HG02763 (cell line): ENCODE measurements at regions not wholly inside any gene's neighbourhood (a gene's known extent, or its start where the extent isn't known, plus 50 kb on each side); places are given as distances from the start of the nearest gene placed in this dataset.
"Not testable (repeated sequence)": the region's sequence is repeated elsewhere in the genome, so short reads cannot be mapped to it uniquely, and the experiment has no call there.

ENCODE experiments used
- ATAC-seq: cut with Tn5 transposase; IDR thresholded peaks from one replicate; pipeline ENCODE4 v1.9.1; 2021; ENCODE audit warnings: mild to moderate bottlenecking, moderate library complexity; ENCODE audit not compliant: unreplicated experiment

DNA sequence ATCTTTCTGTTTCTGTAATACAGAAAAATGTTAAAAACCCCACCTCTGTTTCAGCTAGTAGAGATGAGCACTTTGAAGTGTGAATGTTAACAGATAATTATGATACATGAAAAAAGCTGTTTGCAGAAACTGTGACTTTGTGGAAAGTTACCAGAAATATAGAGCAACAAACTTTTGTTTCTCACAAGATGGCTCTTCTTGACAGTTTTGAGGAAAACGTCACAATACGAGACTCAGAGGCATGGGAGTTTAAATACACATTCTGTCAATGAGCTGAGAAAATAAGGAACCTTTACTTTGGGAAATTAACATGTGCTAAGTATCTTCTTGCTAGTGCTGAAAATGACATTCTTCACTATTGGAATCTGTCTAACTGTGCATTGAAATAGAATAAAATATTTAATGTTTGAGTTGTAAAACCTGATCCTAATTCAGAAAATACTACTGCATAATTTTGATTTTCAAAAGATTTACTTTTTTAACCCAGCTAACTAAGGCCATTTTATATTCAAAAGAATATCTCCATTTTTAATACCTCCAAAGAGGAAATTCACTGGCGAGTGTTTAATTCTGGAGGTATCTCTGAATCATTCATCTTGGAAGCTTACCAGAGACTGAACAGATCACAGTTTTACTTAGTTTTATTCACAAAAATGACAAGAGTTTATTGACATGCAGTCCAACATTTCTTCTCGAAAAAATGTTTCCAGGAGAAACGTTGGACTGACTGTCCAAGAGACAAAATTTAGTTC is 308.9 kb upstream of the LRFN5 start:
- ATAC-seq = no peak

DNA sequence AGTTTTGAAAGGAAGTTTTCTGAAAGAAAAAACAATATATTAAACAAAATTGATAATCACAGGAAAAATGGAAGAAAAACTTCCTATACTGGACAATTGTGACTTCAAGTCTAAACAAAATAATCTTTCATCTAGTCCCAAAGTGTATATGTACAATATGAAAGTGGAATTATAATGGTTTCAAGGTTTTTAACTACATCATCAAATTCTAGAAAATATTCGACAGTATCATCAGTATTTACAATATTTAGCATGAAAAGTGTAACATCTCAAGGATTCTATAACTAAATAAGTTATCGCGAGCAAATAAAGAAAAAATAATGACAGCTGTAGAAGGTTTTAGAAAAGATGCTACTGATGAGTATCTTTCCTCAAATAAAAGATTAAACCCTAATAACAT is 310.9 kb upstream of the LRFN5 start:
- ATAC-seq = no peak

DNA sequence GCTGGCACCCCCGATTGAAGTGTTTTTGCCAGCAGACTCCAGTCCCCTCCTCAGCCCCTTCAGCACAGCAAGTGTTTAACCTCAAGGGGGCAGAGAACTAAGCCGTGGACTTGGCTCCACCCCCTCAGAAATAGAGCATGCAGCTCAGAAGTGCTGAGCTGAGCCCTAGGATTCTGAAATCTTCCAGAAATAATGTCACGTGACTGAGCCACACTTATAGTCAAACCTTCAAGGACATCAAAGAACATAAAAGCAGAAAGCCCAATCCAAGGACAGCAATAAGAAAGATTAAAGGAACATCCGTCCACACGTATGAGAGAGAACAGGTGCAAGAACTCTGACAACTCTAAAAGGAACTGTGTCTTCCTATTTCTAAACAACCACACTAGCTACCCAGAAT is 317.7 kb upstream of the LRFN5 start:
- no peak for ATAC-seq

DNA sequence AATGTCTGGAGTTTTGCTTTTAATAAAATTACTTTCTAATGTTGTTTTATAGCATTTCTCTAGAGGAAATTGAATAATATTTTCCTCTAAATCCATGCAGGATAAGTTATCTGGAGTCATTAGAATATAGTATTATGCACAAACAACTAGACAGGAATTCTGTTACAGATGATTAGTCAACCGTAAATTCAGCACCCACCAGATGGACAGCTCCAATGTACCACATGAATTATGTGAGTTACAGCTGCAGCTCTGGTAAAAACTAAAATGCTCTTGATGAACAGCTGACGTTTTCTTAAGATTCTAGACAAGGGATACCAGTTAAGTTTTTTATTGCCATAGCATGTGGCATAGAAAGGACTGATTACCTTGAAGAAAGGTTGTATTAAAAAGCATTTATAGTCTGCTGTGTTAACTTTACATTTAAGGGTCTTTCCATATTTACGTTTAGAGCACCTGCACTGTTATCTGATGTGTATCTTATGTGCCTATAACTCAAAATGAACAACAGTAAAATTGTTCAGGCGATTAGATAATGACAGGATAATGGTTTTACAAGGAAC is 321.4 kb upstream of the LRFN5 start:
- ATAC-seq = no peak

DNA sequence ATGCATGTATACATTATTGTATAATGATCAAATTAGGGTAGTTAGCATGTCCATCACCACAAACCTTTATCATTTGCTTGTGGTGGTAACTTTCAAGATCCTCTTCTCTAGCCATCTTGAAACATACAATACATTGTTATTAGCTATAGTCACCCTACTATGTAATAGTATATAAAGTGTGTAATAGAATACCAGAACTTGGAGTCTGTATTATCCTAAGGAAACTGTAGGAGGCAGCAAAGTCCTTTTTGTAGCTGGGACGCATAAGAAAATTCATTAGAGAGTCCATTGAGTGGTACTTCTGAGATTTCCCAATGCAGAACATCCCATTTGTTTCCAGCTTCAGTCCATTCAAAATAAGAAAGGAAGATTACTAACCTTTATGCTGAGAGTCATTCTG is 325.9 kb upstream of the LRFN5 start:
- no peak for ATAC-seq

DNA sequence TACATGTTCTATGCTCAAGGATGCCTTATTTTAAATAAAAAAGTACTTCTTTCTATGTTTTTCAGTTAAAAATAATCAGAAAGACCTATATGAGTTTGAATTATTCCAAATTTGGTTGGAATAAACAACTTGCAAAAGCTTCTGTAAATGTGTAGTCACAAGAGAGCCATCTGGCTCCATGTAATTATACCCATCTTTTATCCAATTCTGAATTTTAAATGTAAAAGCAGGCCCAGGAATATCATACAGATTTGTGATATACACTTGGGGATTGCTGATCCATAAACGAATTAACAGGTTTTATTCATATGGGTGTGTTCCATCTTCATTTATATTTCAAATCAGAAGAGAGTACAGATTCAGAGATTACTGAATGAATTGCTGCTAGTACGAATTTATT is 329.2 kb upstream of the LRFN5 start:
- no peak for ATAC-seq

DNA sequence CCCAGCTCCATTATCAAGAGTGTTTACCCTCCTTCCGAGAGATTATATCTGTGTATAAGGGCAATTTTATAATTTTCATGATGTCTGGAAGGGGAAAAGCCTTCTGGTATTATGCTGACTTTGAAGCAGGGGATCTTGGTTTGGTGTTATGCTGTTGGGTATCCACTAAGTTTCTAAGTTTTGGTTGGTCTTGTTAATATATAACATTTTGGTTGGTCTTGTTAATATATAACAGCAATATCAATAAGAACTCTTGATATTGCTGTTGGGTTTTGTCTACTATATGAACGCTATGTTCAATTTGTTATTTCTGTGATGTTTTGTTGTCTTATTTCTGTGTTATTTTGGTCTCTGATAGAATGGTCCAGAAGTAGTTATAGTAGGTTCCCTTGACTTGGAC is 349.2 kb upstream of the LRFN5 start:
- ATAC-seq = no peak

DNA sequence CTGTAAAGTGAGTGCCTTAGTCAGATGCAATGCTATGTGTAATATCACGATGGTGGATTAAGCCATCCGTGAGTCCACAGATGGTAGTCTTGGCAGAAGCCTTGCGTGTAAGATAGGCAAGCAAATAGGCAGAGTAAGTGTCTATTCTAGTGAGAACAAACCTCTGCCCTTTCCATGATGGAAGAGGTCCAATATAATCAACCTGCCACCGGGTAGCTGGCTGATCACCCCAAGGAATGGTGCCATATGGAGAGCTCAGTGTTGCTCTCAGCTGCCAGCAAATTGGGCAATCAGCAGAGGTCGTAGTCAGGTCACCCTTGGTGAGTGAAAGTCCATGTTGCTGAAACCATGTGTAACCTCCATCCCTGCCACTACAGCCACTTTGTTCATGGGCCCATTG is 371.2 kb upstream of the LRFN5 start:
- no peak for ATAC-seq

DNA sequence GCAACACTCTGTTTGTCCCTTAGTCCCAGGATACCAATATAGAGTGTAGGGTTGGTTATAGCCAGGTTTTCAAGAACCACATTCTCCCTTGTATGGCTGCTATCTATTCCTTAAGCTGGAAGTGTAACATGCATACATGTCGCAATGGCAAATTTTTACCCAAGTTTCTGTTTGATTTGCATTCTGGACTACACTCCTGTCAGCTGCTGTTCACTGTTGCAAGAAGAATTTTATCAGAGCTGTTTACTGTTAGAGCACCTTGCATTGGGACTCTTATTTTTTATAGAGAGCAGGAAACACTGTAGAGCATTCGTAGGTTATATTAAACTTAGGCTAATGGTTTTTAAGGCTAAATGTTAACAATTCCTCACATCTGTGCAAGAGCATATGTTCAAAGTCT is 376.0 kb upstream of the LRFN5 start:
- no peak for ATAC-seq

DNA sequence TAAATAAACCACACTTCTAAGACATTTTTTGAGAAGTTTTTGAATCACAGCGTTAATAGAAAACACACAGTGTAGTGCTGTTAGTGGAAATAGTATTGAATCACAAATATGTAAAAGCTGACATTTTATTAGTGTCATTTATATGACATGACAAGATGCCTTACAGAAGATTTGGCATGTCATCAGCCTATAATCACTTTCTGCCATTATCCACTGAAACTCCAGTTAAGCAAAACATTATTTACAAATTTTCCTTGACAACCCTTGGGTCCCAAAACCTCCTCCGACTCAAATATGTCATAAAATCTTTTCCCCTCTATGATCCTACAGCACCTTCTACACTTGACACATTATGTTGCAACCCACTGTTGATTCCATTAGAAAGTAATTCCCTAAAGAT is 376.9 kb upstream of the LRFN5 start:
- no peak for ATAC-seq

DNA sequence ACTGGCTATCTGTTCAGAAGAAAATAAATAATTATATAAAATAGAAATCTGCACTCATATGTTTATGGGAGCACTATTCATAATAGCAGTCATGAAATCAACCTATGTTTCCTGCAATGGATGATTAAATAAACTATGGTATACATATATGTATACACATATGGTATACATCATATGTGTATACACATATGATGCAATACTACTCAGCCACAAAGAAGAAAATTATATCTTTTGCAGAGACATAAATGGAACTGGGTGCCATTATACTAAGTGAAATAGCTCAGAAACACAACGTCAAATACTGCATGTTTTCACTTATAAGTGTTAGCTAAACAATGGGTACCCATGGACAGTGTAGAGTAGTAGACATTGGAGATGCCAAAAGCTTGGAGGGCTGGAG is 381.2 kb upstream of the LRFN5 start:
- ATAC-seq = no peak

DNA sequence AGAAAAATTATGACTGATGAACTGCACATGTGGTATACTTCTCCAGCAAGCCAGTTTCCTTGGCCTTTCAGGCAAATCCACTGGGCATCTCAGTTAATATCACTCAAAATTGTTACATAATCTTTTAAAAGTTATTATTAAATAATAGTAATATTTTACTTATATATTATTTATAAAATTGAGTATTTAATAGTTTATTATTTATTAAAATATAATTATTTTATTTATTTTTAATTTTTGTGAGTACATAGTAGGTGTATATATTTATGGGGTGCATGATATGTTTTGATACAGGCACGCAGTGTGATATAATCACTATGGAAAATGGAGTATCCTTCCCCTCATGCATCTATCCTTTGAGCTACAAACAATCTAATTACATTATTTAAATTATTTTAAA is 384.1 kb upstream of the LRFN5 start:
- ATAC-seq = no peak

DNA sequence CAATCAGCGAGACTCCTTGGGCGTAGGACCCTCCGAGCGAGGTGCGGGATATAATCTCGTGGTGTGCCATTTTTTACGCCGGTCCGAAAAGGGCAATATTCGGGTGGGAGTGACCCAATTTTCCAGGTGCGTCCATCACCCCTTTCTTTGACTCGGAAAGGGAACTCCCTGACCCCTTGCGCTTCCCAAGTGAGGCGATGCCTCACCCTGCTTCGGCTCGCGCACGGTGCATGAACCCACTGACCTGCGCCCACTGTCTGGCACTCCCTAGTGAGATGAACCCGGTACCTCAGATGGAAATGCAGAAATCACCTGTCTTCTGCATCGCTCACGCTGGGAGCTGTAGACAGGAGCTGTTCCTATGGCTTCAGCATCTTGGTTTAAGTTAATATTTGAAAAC is 391.7 kb upstream of the LRFN5 start:
- not testable (repeated sequence) for ATAC-seq

DNA sequence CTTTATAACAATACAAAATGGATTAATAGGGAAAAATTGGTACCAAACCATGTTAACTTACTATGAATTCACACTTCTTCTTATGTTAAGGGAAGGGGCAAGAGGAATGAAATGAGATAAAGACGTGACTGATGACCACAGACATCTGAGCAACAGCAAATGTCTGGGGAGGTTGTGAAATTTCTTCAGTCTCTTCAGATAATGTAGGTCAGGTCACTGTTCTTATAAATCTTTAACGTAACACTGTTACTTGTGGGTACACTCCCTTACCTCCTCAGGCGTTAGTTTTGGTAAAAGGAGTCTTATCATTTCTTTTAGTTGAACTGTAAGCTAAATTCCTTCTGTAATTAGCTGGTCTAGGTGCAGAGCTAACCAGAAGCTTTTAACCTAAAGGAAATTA is 405.0 kb upstream of the LRFN5 start:
- no peak for ATAC-seq

DNA sequence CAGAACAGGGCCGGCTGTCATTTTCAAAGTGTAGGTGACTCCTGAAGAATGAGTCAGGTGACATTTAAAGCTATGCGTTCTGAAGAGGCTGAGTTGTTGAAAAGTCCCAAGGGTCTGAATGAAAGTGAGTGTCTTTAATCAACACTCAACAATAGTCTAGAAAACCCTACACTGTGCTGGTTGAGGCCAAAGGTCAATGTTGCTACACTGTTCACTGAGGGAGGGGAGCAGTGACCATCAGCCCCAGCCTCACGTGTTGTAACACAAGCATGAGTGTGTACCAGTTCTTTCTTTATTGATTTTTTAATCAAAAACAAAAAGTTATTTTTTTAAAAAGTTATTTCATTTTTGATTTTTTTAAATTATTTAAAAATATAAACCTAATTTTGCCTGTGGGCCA is 418.8 kb upstream of the LRFN5 start:
- ATAC-seq = no peak

DNA sequence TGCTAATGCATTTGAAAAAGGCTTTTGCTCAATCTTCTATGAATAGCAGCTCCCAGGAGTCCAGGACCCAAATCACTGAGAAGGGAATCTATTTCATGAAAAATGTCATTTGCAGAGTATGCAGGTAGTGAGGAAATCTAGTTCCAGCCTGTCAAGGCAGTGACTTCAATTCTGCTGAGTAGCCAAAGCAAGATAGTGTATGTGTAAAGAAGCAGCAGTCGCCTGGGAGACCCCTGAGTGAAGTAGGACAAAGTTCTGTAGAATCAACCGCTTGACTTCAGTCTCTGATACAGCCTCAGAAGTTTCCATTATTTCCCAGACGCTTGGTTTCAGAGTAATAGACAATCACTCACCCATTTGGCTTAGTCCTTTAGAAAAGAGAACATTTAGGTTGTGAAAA is 435.6 kb upstream of the LRFN5 start:
- ATAC-seq = no peak

DNA sequence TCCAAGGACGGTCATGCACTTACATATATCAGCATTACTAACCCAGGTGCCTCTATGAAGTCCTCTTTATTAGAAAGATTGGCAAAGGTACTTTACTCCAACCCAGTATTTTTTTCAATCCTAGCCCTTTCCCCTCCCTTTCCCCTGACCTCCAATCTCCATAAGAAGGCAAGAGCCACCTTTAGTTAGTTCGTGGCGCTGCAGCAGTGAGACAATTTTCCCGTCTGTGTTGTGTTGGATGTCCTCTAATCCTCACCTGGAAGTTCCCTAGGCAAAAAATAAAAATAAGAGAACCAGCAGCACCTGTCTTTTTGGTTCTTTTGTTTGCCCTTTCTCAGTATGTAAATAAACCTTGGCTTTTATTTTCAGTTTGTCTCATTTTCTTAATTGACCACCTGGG is 439.6 kb upstream of the LRFN5 start:
- ATAC-seq = no peak

DNA sequence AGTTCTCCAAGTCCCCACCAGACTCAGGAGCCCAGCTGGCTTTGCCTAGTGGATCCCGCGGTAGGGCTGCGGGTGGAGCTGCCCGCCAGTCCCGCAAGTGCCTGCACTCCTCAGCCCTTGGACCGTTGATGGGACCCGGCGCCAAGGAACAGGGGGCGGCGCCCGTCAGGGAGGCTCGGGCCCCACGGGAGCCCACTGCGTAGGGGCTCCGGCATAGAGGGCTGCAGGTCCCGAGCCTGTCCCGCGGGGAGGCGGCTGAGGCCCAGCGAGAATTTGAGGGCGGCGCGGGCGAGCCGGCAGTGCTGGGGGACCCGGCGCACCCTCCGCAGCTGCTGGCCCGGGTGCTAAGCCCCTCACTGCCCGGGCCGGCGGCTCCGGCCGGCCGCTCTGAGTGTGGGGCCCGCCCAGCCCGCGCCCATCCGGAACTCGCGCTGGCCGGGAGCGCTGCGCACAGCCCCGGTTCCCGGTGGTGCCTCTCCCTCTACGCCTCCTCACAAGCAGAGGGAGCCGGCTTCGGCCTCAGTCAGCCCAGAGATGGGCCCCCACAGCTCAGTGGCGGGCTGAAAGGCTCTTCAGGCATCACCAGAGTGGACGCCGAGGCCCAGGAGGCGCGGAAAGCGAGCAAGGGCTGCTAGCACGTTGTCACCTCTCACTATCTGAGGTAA is 452.4 kb upstream of the LRFN5 start:
- no peak for ATAC-seq

DNA sequence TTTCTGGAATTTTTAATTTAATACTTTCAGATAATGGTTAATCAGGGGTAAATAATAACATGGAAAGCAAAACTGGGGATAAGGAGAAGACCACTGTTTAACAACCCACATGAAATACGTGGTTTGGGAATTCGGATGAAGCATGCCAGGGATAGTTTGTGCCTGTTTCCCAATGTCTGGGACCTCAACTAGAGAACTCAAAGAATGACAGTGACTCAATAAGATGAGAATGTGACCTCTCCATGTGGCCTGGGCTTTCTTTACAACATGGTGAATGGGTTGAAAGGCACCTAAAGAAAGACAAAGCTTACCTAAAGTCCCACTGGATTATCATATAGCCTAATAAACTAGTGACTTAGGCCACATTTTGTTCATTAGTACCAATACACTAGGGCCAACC is 460.3 kb upstream of the LRFN5 start:
- ATAC-seq = no peak

DNA sequence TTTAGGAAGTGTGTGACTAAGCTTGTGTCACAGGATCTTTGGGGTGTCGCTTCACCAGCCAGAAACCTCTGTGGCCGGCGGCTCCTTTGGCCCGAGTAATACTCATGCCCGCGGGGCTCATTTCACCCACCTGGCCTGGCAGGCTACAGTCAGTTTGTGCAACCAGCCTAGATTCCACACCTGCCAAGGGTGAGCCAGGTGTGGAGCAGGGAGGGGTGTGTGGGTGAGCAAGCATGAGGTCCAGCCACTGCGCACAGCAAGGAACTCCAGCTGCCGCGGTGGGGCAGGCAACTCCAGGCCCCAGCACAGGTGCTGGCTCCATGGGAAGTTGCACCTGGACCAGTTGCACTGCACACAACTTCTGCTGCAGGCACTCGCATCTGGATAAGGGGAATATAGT is 462.3 kb upstream of the LRFN5 start:
- ATAC-seq = no peak

DNA sequence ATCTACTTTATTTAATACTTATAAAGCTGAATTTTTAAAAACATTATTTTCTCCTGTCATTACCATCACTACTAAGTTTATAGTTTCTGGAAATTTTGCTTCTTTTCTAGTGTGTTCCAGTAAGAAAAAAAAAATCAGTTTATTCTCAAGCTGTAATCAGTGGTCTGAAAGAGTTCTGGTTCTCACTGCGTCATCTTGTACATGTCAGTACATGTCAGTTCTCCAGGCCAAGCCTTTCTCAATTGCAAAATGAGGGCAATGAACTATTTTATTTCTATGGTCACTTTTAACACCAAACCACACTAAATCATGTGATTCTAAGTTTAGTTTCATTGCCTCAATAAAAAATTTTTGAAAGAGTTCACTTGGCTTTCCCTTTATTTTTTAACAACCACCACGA is 468.9 kb upstream of the LRFN5 start:
- ATAC-seq = no peak

DNA sequence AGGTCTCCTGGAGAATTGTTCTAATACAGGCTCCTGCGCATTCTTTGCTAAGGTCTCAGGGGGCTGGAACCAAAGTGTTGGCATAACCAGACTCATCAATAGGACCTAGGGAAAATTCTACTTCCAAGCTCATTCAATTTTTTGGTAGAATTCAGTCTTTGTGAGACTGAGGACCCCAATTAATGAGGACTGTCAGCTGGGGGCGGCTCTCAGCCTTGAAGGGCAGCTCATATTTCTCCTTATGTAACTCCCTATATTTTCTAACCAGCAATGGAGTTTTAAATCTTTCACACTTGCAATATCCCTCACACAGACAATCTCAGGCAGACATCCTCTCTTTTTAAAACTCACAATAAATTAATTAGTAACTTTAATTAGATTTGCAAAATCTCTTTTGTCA is 476.4 kb upstream of the LRFN5 start:
- ATAC-seq = no peak

DNA sequence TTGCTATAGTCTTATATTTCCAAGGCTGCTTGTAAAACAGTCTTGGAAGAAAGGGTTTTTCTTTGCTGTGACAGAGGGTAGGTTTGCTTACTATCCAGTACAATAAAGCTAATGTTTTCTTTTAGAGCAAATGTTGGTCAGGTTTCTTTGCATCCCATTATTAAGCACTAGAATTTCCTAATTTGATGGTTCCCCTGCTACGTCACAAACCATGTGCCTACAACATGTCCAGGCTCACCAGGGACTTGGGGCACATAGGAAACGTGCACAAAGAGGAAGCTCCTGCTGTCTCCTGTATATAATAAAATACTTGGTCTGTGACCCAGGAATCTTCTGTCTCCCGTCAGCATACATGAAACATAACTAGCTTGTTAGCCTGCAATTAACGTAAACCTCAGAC is 486.3 kb upstream of the LRFN5 start:
- ATAC-seq = no peak
